ENCODE measurements at regions not wholly inside any gene's neighbourhood (a gene's known extent, or its start where the extent isn't known, plus 50 kb on each side); places are given as distances from the start of the nearest gene placed in this dataset.
"Not testable (repeated sequence)": the region's sequence is repeated elsewhere in the genome, so short reads cannot be mapped to it uniquely, and the experiment has no call there.

DNA sequence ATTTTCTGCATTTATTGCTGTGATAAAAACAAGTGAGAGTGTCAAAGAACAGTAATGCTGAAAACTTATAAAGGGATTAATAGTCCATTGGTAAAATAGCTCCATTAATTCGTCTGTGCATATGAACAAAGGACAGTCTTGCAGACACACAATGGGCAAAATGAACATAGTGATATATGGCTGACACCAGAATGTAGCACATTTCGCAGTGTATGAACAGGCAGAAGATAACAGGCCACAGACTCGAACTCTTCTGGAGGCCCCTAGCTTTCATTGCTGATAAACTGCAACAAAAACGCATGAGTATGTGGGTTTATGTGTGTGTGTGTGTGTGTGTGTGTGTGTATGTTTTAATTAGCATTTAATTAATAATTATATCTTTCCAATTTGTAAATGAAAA lies 354.8 kb downstream of the TAF11L14 start:
- DNase-seq, result no peak

GRCh38 chr5:17989567-17990563 lies 355.6 kb downstream of the TAF11L14 start:
- no peak for DNase-seq

DNA sequence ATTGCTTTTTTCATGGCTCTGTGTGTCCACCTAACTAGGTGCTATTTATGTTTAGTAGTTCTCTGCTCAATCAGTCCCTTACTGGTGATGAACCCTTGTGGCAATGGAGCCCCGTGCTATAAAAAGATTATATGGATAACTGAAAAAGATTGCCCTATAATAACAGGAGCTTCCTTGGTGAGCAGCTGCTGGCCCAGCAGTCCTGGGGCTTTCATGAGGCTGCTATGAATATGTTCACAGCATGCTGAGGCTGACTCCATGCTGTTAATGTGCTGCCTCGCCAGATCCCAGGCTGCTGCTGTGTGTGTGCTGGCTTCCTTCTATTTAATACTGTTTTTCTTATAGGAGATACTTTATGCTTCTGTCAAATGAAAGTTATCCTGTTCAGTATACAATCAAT lies 357.5 kb downstream of the TAF11L14 start:
- no peak for DNase-seq

- no peak for DNase-seq
These were observed 358.0 kb downstream of the TAF11L14 start for GRCh38 chr5:17992291-17992690.

DNA sequence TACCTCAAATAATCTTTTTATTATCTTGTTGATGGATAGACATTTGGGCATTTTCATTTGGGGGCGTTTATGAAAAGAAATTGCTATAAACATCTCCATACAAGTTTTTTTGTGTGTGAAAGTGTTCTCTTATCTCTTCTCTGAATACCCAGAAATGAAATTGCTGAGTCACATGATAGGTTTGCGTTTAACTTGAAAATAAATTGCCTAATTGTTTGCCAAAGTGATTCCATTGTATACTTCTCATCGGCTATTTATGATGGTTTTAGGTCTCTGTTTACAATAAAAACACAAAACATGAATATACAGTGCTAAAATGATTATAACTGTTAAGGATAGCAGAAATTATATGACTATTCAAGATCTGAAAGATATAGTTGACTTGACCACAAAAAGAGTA lies 361.7 kb downstream of the TAF11L14 start:
- DNase-seq, result no peak

DNA sequence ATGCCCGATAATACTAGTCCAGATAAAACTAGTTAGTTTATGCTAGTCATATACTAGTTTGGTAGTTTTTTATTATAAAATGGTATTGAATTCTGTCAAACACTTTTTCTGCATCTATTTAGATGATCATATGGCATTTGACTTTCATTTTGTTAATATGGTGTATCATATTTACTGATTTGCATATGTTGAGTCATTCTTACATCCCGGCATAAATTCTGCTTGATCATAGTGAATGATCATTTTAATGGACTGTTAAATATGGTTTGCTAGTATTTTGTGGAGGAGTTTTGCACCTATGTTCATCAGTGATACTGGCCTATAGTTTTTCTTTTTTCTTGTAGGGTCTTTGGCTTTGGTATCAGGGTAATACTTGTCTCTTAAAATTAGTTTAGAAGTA lies 365.6 kb downstream of the TAF11L14 start:
- DNase-seq, result no peak

- DNase-seq, result no peak
These were observed 366.5 kb downstream of the TAF11L14 start for GRCh38 chr5:18000744-18001143.

- DNase-seq, result no peak
These were observed 369.1 kb downstream of the TAF11L14 start for GRCh38 chr5:18003312-18003711.

GRCh38 chr5:18003784-18004183 lies 369.5 kb downstream of the TAF11L14 start:
- DNase-seq, result no peak

DNA sequence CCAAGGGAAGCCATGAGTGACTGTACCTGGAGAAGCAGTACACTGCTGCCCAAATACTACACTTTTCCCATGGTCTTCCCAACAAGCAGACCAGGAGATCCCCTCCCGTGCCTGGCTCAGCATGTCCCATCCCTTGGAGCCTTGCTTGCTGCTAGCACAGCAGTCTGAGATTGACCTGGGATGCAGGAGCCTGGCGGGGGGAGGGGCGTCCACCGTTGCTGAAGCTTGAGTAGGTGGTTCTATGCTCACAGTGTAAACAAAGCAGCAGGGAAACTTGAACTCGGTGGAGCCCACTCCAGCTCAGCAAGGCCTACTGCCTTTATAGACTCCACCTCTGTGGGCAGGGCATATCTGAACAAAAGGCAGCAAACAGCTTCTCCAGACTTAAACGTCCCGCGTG lies 372.0 kb downstream of the TAF11L14 start:
- DNase-seq, result not testable (repeated sequence)

DNA sequence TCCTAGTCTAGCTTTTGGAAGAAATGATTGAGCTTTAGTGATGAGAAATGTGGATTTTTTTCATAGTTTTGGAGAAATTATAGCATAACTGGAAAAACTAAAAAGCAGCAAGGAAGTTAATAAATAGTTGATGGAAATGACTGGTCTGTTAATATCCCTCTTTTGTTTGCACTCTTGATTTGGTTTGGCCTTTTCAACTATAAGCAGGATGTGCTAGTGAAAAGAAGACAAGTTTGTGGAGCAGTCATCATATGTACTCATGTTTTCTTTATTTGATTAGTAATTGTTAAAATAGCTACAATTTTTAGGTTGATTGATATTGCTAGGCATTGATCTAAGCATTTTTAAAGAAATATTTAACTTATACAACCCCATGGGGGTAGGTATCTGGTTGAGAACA lies 374.7 kb downstream of the TAF11L14 start:
- DNase-seq, result no peak

- DNase-seq, result no peak
These were observed 375.8 kb downstream of the TAF11L14 start for GRCh38 chr5:18010053-18010452.

GRCh38 chr5:18018472-18018871 lies 384.2 kb downstream of the TAF11L14 start:
- no peak for DNase-seq

DNA sequence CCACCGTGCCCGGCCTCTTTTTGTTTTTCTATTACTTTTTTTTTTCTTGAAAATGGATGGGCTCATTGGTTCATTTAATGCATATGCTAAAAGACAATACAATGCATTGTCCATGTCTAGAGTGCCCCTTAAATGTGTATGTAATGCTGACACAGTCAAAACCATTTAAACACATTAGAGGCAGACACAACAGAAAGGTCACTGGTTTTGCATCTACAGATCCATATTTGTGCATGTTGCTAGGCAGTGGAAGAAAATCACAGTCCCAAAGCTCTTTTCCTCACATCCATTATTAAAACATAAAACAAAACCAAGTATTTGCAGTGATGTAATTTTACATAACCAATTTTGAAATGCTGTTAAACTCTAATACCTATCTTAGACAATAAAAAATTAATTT lies 389.0 kb downstream of the TAF11L14 start:
- no peak for DNase-seq

GRCh38 chr5:18023986-18024385 lies 389.7 kb downstream of the TAF11L14 start:
- DNase-seq, result no peak

DNA sequence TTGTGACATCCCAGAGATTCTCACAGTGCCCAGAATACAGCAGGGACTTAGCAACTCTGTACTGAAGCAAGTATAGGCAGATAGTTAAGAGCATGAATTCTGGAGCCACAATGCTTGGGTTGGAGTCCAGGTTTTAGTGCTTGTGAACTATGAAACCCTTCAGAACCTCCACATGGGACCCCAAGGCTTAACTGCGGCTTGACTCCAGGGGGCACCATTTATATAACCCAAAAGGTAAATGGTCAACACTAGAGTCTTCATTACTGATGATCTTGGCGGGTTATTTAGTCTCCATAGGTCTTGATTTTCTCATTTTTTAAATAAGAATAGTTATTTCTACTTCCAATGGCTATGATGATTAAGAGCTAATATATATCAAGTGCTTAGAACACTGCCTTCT lies 390.3 kb downstream of the TAF11L14 start:
- DNase-seq, result no peak

GRCh38 chr5:18027241-18027867 lies 393.1 kb downstream of the TAF11L14 start:
- no peak for DNase-seq

DNA sequence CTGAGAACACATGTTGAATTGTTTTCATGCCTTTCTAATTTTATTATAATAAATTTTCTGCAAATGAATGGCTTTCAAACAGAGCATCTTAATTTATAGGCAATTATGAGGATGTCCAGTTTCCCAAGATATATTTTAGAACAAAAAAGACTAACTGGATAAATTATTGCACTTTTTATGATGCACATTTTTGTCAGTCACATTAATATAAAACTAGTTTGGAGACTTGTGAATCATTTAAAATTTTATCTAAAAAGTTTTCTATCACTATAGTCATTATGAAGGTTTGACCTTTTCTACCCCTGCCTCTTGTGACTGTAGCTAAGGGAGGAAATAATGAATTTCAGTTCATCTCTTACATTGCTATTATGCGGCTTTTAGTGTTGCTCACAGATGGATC lies 393.8 kb downstream of the TAF11L14 start:
- no peak for DNase-seq

- DNase-seq, result no peak
These were observed 398.5 kb downstream of the TAF11L14 start for GRCh38 chr5:18032744-18033143.

GRCh38 chr5:18036531-18036930 lies 402.3 kb downstream of the TAF11L14 start:
- DNase-seq, result no peak

- no peak for DNase-seq
These were observed 403.5 kb downstream of the TAF11L14 start for GRCh38 chr5:18037718-18038117.

- DNase-seq, result no peak
These were observed 409.1 kb downstream of the TAF11L14 start for GRCh38 chr5:18043344-18043743.

GRCh38 chr5:18048449-18048848 lies 414.2 kb downstream of the TAF11L14 start:
- DNase-seq, result no peak

DNA sequence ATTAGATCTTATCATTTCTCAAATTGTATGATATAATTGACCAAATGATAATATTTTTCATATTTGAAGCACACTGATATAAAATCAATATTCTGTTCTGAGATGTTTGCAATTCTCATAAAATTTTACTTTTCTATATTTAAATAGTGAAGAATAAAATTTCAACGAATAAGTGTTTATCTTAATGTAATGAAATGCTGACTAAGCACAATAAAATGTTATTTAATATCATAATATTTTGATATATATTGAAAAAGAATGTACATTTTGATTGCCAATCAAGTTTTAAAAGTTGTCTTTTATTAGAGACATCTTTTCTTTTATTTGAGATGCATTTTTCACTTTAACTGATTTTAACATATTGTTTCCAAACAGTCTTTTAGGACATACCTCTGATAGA lies 416.1 kb downstream of the TAF11L14 start:
- DNase-seq, result no peak

Measured in SW 1271 (cell line).